ENCODE measurements at regions not wholly inside any gene's neighbourhood (a gene's known extent, or its start where the extent isn't known, plus 50 kb on each side); places are given as distances from the start of the nearest gene placed in this dataset.
A peak's percentile ranks its signal among the peaks of the same experiment; 100 is the strongest.

GRCh38 chr12:18951218-18951617, 178.3 kb upstream of the PLEKHA5 start:
- Histone ChIP-seq H3K4me3 (ENCODE audit: insufficient read depth, low read depth, low read length) (no peak overlapping the region), H2AFZ (replicated peaks; ENCODE audit: low read length, poor library complexity) (peak overlapping the region; percentile 33), H4K91ac (ENCODE audit: insufficient read depth, low read depth, low read length) (no peak overlapping the region; the same call in 1 of the 2 replicates), H3K27ac (ENCODE audit: insufficient read depth, low read length) (no peak overlapping the region), H2BK20ac (ENCODE audit: low read depth, low read length) (no peak overlapping the region), H3K23ac (ENCODE audit: low read depth, low read length) (no peak overlapping the region), H3K4me2 (ENCODE audit: low read depth, low read length) (no peak overlapping the region), H3K56ac (ENCODE audit: extremely low read depth, insufficient read depth, low read length) (no peak overlapping the region), H3K27me3 (ENCODE audit: control insufficient read depth, insufficient read depth, low read length) (no peaks in the 10 kb centered on the region), H2BK120ac (ENCODE audit: low read depth, low read length) (no peak overlapping the region), H3K4ac (ENCODE audit: low read depth, low read length) (no peak overlapping the region), H3K9ac (ENCODE audit: low read depth, low read length) (no peak overlapping the region), H4K20me1 (ENCODE audit: insufficient read depth, low read length) (no peaks in the 10 kb centered on the region), H2AK5ac (ENCODE audit: low read depth, low read length) (no peak overlapping the region), H2AK9ac (replicated peaks; ENCODE audit: low read depth, low read length, poor library complexity) (no peak overlapping the region), H4K5ac (ENCODE audit: low read depth, low read length) (no peak overlapping the region), H2BK15ac (ENCODE audit: low read depth, low read length) (no peak overlapping the region), H4K8ac (ENCODE audit: low read depth in 2 of 2, low read length in 2 of 2) (no peak overlapping the region), H2BK5ac (ENCODE audit: low read depth, low read length, poor library complexity, severe bottlenecking) (no peak overlapping the region), H3K9me1 (ENCODE audit: insufficient read depth, low read length) (no peaks in the 10 kb centered on the region), H3K9me3 (ENCODE audit: control insufficient read depth, insufficient read depth, low read length) (no peaks in the 10 kb centered on the region), H3K14ac (replicated peaks; ENCODE audit: low read depth, low read length) (no peak overlapping the region), H3K36me3 (ENCODE audit: control insufficient read depth, insufficient read depth, low read length) (no peaks in the 10 kb centered on the region), H3K4me1 (ENCODE audit: control insufficient read depth, insufficient read depth, low read length) (no peaks in the 10 kb centered on the region), H3K18ac (ENCODE audit: low read depth, low read length) (no peak overlapping the region), H3K79me1 (ENCODE audit: low read depth in 1 of 2, low read length in 2 of 2) (no peaks in the 10 kb centered on the region)
- ChIA-PET CTCF (no interaction called here), POLR2A (ENCODE audit: unreplicated experiment) (no interaction called here)
- no TSS peak for BruUV-seq (replicated peaks)
- no CpG with 5 or more reads among the region's 6 CpGs for WGBS, 2 experiments (ENCODE audit: extremely low coverage in 2 of 2, insufficient read length in 1 of 2)
- TF ChIP-seq SMC3 (IDR thresholded peaks at IDR 0.05; ENCODE audit: low read depth, low read length) (no peak), FOS (IDR thresholded peaks at IDR 0.05; ENCODE audit: low read depth, low read length) (no peak), CHD1 (IDR thresholded peaks at IDR 0.05; ENCODE audit: low read depth, low read length) (no peak), MAFK (IDR thresholded peaks at IDR 0.05; ENCODE audit: low read depth, low read length) (no peak), RAD21 (IDR thresholded peaks at IDR 0.05; ENCODE audit: low read length) (no peak), MXI1 (IDR thresholded peaks at IDR 0.05; ENCODE audit: borderline replicate concordance, low read depth, low read length) (no peak), RFX5 (IDR thresholded peaks at IDR 0.05; ENCODE audit: low read depth, low read length) (no peak), ELK1 (IDR thresholded peaks at IDR 0.05; ENCODE audit: borderline replicate concordance, low read depth, low read length) (no peak), POLR2A (IDR thresholded peaks at IDR 0.05; ENCODE audit: low read depth, low read length) (no peak), CEBPB (IDR thresholded peaks at IDR 0.05; ENCODE audit: low read depth, low read length) (no peak), NFE2L2 (IDR thresholded peaks at IDR 0.05; ENCODE audit: low read depth, low read length) (no peak), USF2 (IDR thresholded peaks at IDR 0.05; ENCODE audit: low read depth, low read length) (no peak), MAZ (IDR thresholded peaks at IDR 0.05; ENCODE audit: borderline replicate concordance, low read depth, low read length) (no peak), CTCF (conservative IDR thresholded peaks at IDR 0.05; ENCODE audit: low read depth, low read length) (no peak), BHLHE40 (IDR thresholded peaks at IDR 0.05; ENCODE audit: low read depth, low read length) (no peak), RCOR1 (IDR thresholded peaks at IDR 0.05; ENCODE audit: insufficient replicate concordance, low read length) (no peak)
- ATAC-seq (ENCODE audit: low read depth) (no peak), DNase-seq (no peak)
- in situ Hi-C loops (cut with MboI; ENCODE audit: low sequenced_read_pairs) (no loop called here), dilution Hi-C loops (cut with HindIII; ENCODE audit: low sequenced_read_pairs, unreplicated experiment) (no loop called here), intact Hi-C loops (cut with micrococcal nuclease) (no loop called here)

All from IMR-90 (cell line).